ENCODE measurements at regions not wholly inside any gene's neighbourhood (a gene's known extent, or its start where the extent isn't known, plus 50 kb on each side); places are given as distances from the start of the nearest gene placed in this dataset.

DNA sequence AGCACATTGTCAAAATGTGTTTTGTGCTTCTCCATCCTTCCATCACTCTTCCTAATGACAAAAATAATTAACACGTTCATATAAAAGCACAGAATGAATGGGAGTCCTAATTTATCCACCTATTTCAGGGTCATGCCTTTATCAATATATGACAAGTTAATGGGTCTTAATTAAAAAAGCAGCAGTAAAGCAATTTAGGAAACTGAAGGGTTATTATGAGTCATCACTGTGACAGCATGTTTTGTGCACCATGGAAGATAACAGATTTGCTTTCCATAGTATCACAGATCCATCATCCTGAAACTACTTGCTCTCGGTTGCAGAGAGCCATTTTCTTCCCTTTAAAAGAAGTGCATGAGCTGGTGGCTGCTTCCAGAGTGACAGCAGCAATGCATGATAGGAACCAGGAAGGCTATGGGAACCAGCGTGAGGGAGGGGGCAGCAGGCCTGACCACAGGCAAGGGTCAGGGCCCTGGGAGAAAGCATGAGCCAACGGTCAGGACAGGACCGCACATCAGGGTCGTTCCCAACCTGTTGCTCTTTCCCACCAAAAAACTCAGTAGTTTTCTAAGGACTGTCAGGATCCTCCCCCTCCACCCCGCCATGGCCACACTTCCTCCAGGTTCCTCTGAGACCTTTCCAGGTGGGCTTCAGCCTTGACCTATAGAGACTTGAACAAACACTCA, 784.1 kb downstream of the UQCRFS1 start:
- TF ChIP-seq CTCF (IDR thresholded peaks at IDR 0.05 in 4 of 5, conservative IDR thresholded peaks at IDR 0.05 in 1 of 5) (no peak), POLR2A (IDR thresholded peaks at IDR 0.05) (no peak)

Data from gastrocnemius medialis (tissue), 4 donors.